ENCODE measurements at regions not wholly inside any gene's neighbourhood (a gene's known extent, or its start where the extent isn't known, plus 50 kb on each side); places are given as distances from the start of the nearest gene placed in this dataset.

DNA sequence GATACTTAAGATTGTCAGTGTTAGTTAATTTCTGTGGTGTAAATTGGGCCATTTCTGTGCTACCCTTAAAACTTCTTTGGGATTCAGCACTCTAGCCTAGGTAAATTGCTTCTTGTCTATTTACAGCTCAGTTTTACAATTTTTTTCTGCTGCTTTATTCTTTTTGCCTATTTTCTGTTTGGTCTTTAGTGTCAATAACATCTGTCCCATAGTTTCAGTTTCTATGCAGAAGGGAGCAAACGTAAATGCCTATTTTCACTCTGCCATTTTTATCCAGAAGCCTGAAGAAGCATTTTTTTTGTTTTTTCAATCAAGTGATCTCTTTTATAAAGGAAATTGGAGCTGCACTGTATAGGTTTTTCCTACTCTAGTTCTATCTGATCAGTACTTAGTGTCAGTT, 564.9 kb upstream of the MEX3C start:
- no peak overlapping the region for H3K4me3 Mint-ChIP-seq
- no peaks in the 10 kb centered on the region for H3K36me3 Mint-ChIP-seq (ENCODE audit: low read depth)
- H3K9me3 Mint-ChIP-seq, result no peaks in the 10 kb centered on the region
- H3K4me1 Mint-ChIP-seq, result no peaks in the 10 kb centered on the region
- no peak overlapping the region for H3K27ac Mint-ChIP-seq (ENCODE audit: unreplicated experiment)
- no peaks in the 10 kb centered on the region for H3K27me3 Mint-ChIP-seq (ENCODE audit: low read depth)
- TF ChIP-seq, protein P1, sequence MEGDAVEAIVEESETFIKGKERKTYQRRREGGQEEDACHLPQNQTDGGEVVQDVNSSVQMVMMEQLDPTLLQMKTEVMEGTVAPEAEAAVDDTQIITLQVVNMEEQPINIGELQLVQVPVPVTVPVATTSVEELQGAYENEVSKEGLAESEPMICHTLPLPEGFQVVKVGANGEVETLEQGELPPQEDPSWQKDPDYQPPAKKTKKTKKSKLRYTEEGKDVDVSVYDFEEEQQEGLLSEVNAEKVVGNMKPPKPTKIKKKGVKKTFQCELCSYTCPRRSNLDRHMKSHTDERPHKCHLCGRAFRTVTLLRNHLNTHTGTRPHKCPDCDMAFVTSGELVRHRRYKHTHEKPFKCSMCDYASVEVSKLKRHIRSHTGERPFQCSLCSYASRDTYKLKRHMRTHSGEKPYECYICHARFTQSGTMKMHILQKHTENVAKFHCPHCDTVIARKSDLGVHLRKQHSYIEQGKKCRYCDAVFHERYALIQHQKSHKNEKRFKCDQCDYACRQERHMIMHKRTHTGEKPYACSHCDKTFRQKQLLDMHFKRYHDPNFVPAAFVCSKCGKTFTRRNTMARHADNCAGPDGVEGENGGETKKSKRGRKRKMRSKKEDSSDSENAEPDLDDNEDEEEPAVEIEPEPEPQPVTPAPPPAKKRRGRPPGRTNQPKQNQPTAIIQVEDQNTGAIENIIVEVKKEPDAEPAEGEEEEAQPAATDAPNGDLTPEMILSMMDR (conservative IDR thresholded peaks at IDR 0.05), result no peak
- DNase-seq (ENCODE audit: low read depth, low spot score), result no peak

DNA sequence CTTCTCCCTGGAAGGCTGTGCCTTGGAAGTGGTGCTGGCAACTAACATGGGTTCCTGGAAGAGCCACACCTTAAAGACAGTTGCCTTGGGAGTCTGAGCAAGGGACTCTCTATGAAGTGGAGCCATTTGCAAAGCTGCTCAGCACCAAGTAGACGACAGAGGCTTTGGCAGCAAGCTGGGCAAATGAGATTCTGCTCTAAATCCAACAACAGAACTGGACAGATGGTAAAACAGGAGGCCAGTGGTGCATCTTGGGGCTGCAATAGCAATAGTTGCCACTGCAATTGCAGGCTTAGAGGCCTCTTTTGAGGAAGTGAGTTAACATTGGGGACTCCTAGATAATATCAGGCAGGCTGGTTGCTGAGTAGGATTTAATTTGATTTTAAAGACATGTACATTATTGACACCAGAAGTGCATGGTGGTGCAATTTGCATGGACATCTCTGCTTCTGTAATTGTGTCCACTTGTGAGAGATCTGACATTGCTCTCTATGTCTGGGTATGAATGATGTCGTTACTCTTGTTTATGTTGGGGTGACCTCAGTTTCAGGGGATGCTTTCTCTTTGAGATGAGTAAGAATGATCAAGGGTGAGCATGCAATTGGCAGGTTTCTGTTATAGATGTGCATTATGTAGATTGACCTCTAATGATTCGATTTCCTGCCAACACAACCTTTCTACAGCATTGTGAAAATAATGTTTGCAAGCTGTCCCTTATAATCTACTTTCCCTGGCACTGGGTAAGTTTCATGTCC, 568.3 kb upstream of the MEX3C start:
- H3K9me3 Mint-ChIP-seq, result no peaks in the 10 kb centered on the region
- no peaks in the 10 kb centered on the region for H3K36me3 Mint-ChIP-seq (ENCODE audit: low read depth)
- no peak for DNase-seq (ENCODE audit: low read depth, low spot score)
- TF ChIP-seq, protein P1 (conservative IDR thresholded peaks at IDR 0.05), result no peak
- no peaks in the 10 kb centered on the region for H3K4me1 Mint-ChIP-seq
- no peak overlapping the region for H3K27ac Mint-ChIP-seq (ENCODE audit: unreplicated experiment)
- no peaks in the 10 kb centered on the region for H3K27me3 Mint-ChIP-seq (ENCODE audit: low read depth)
- no peak overlapping the region for H3K4me3 Mint-ChIP-seq

DNA sequence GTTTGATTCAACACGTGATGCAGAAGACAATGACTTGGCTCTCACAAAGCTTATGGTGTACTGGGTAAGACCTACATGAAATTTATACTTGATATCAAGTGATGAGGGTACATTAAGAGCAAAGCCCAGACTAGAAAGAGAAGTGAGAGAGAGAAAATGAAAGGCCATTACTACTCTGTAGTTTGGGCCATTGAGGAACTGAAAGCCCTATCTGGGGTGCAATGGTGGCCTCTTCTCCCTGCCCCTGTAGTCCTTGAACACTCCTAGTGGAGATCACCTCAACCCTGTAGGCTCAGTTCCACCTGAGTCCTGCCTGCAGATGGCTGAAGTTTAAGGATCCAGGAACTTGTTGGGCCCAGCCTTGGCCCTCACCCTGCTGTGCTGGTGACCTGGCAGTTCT, 569.8 kb upstream of the MEX3C start:
- H3K27me3 Mint-ChIP-seq (ENCODE audit: low read depth), result no peaks in the 10 kb centered on the region
- H3K36me3 Mint-ChIP-seq (ENCODE audit: low read depth), result no peaks in the 10 kb centered on the region
- no peak overlapping the region for H3K4me3 Mint-ChIP-seq
- no peaks in the 10 kb centered on the region for H3K4me1 Mint-ChIP-seq
- TF ChIP-seq, protein P1 (conservative IDR thresholded peaks at IDR 0.05), result no peak
- H3K27ac Mint-ChIP-seq (ENCODE audit: unreplicated experiment), result no peak overlapping the region
- H3K9me3 Mint-ChIP-seq, result no peaks in the 10 kb centered on the region
- no peak for DNase-seq (ENCODE audit: low read depth, low spot score)

DNA sequence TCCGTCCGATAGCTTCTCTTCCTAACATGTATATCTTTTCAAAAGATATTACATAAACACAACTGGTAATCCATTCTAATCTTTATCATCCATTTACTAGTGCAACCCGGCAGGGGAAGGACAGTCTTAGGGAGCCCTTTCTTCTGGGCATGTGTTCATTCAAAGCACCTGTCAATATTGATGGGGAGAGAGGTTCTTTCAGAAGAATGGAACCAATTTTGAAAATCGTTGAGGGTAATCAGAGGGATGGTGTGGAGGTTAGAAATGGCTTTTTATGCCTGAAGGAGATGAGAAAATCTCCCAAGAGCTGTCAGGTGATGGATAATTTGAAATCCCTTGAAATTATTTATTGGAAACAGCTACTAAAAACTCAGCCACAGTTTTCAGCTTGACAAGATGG, 561.9 kb upstream of the DCC start:
- TF ChIP-seq, protein P1 (conservative IDR thresholded peaks at IDR 0.05), result no peak
- no peak for DNase-seq (ENCODE audit: low read depth, low spot score)
- H3K36me3 Mint-ChIP-seq (ENCODE audit: low read depth), result no peaks in the 10 kb centered on the region
- H3K4me1 Mint-ChIP-seq, result no peaks in the 10 kb centered on the region
- H3K4me3 Mint-ChIP-seq, result no peak overlapping the region
- H3K27me3 Mint-ChIP-seq (ENCODE audit: low read depth), result peaks cover 7% of the 10 kb centered on the region
- no peak overlapping the region for H3K27ac Mint-ChIP-seq (ENCODE audit: unreplicated experiment)
- peaks cover 3% of the 10 kb centered on the region for H3K9me3 Mint-ChIP-seq

DNA sequence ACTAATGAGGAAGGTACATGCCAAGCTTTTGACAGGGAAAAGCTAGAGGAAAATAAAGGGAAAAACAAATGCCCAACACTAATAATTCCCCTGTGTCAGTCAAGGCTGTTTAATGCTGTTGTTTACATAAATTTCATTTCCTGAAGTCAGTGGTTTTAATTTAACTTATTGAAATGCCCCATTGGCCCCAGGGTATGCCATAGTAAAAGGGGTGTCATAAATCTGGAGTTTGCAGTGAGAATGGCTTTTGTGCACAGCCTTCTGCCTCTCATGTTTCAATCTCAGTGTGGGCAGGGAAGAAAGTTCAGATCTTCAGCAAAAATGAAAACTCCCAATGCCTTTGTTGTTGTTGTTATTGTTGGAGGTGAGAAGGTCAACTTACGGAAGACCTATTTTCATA, 550.1 kb upstream of the DCC start:
- H3K4me1 Mint-ChIP-seq, result peaks cover 6% of the 10 kb centered on the region
- H3K36me3 Mint-ChIP-seq (ENCODE audit: low read depth), result no peaks in the 10 kb centered on the region
- TF ChIP-seq, protein P1 (conservative IDR thresholded peaks at IDR 0.05), result no peak
- no peak for DNase-seq (ENCODE audit: low read depth, low spot score)
- no peak overlapping the region for H3K27ac Mint-ChIP-seq (ENCODE audit: unreplicated experiment)
- no peak overlapping the region for H3K4me3 Mint-ChIP-seq
- no peaks in the 10 kb centered on the region for H3K9me3 Mint-ChIP-seq
- no peaks in the 10 kb centered on the region for H3K27me3 Mint-ChIP-seq (ENCODE audit: low read depth)
